HCT116 (cell line): ENCODE measurements at regions not wholly inside any gene's neighbourhood (a gene's known extent, or its start where the extent isn't known, plus 50 kb on each side); places are given as distances from the start of the nearest gene placed in this dataset.

ENCODE experiments used
- ATAC-seq: fragments of 200-7000 bp; cut with Tn5 transposase; 2 replicates; pipeline ENCODE4 v1.9.1; 2020; ENCODE audit warnings: mild to moderate bottlenecking, moderate library complexity
- BruUV-seq: library from RNA; stranded (reverse); fragments of 400-500 nt; replicated peaks from 2 replicates; lab custom pipeline; 2021; lab: Mats Ljungman, UMichigan
- CTCF ChIA-PET: fragments of 300-600 bp; sonication (Branson Sonifier 250); formaldehyde crosslinking; loops from one replicate; lab custom pipeline; 2021; ENCODE audit warnings: antibody characterized with exemption; lab: Charles Lee
- POLR2A ChIA-PET: fragments of 300-600, 350-600 bp; sonication (Branson Sonifier 250); formaldehyde crosslinking; loops from one replicate; lab custom pipeline; 2021; ENCODE audit warnings: antibody characterized with exemption; lab: Charles Lee
- RAD21 ChIA-PET, 2 experiments: fragments of 300-600 bp; sonication (Branson Sonifier 250); formaldehyde crosslinking; loops; one replicate each; lab custom pipeline; 2023; ENCODE audit warnings: low total read pairs in 2 of 2; ENCODE audit not compliant: uncharacterized antibody in 2 of 2, unreplicated experiment in 2 of 2, low non-redundant PET in 1 of 2; lab: Charles Lee
- DNase-seq: peaks from one replicate; pipeline ENCODE4 v3.0.0-alpha.2; 2010; ENCODE audit warnings: low read depth, low spot score
- H2AFZ ChIP-seq: fragments of 200-600 bp; shearing (Covaris generic), sonication (generic); 2 replicates; pipeline ENCODE4 v1.6.1; 2017; ENCODE audit warnings: low read depth, mixed run types, mixed read lengths, antibody characterized with exemption, low read length; ENCODE audit not compliant: poor library complexity, severe bottlenecking
- H3K27ac ChIP-seq: 2 replicates; pipeline ENCODE4 v1.5.1; 2012; ENCODE audit warnings: low read depth, low read length
- H3K27me3 ChIP-seq: fragments of 200-600 bp; sonication (generic); 2 replicates; pipeline ENCODE4 v1.6.1; 2016; ENCODE audit warnings: mixed run types, low read length, mixed read lengths; ENCODE audit not compliant: insufficient read depth
- H3K36me3 ChIP-seq, 2 experiments: fragments of 200-500 bp in 1 of 2; fragments of 200-600 bp in 1 of 2; sonication (Bioruptor generic) in 1 of 2; sonication (generic) in 1 of 2; 2 replicates each; pipeline versions ENCODE4 v1.5.1 to v1.6.1; 2014 to 2016; ENCODE audit warnings: low read length in 2 of 2, inconsistent platforms in 1 of 2, mixed read lengths in 1 of 2, mixed run types in 1 of 2; ENCODE audit not compliant: insufficient read depth in 2 of 2, control insufficient read depth in 1 of 2
- H3K4me1 ChIP-seq, 2 experiments: fragments of 200-600 bp in 1 of 2; sonication (generic) in 1 of 2; 2 replicates each; pipeline versions ENCODE4 v1.5.1 to v1.6.1; 2012 to 2017; ENCODE audit warnings: low read length in 2 of 2, inconsistent platforms in 1 of 2, mild to moderate bottlenecking in 1 of 2, mixed read lengths in 1 of 2, mixed run types in 1 of 2, moderate library complexity in 1 of 2; ENCODE audit not compliant: insufficient read depth in 2 of 2, control insufficient read depth in 1 of 2
- H3K4me2 ChIP-seq: fragments of 200-600 bp; sonication (generic); 2 replicates; pipeline ENCODE4 v1.6.1; 2017; ENCODE audit warnings: mixed run types, low read length, mixed read lengths
- H3K4me3 ChIP-seq, 2 experiments: fragments of 200-600 bp in 1 of 2; sonication (generic) in 1 of 2; replicated peaks in 1 of 2; 2 replicates each; pipeline ENCODE4 v1.5.1; 2011 to 2016; ENCODE audit warnings: low read length in 2 of 2, control low read depth in 1 of 2, low read depth in 1 of 2, mild to moderate bottlenecking in 1 of 2, mixed read lengths in 1 of 2, mixed run types in 1 of 2
- H3K79me2 ChIP-seq: fragments of 200-600 bp; sonication (generic); 2 replicates; pipeline ENCODE4 v1.6.1; 2017; ENCODE audit warnings: mild to moderate bottlenecking, mixed run types, low read length, moderate library complexity, mixed read lengths; ENCODE audit not compliant: insufficient read depth
- H3K9ac ChIP-seq: fragments of 200-600 bp; sonication (generic); 2 replicates; pipeline ENCODE4 v1.6.1; 2016; ENCODE audit warnings: low read length, mixed read lengths
- H3K9me2 ChIP-seq: fragments of 200-600 bp; sonication (generic), shearing (Covaris generic); 2 replicates; pipeline ENCODE4 v1.6.1; 2017; ENCODE audit warnings: mixed run types, mild to moderate bottlenecking, moderate library complexity; ENCODE audit not compliant: insufficient read depth
- H3K9me3 ChIP-seq, 2 experiments: fragments of 200-500 bp in 1 of 2; fragments of 200-600 bp in 1 of 2; sonication (Bioruptor generic) in 1 of 2; sonication (generic) in 1 of 2; 2 replicates each; pipeline ENCODE4 v1.6.1; 2014 to 2017; ENCODE audit warnings: low read length in 2 of 2, mixed read lengths in 2 of 2, inconsistent platforms in 1 of 2, low read depth in 1 of 2, mild to moderate bottlenecking in 1 of 2, mixed run types in 1 of 2, moderate library complexity in 1 of 2; ENCODE audit not compliant: control insufficient read depth in 1 of 2, insufficient read depth in 1 of 2
- H4K20me1 ChIP-seq: fragments of 200-600 bp; sonication (generic), shearing (Covaris generic); 2 replicates; pipeline ENCODE4 v1.6.1; 2017; ENCODE audit warnings: mixed run types, mild to moderate bottlenecking, moderate library complexity; ENCODE audit not compliant: insufficient read depth
- ATF3 ChIP-seq: IDR thresholded peaks from 2 replicates; pipeline ENCODE4 v1.6.1; 2012
- ELF1 ChIP-seq: IDR thresholded peaks from 2 replicates; pipeline ENCODE4 v1.6.1; 2012; ENCODE audit warnings: low read depth, borderline replicate concordance
- EZH2 ChIP-seq: fragments of 200-600 bp; sonication (generic); IDR thresholded peaks from 2 replicates; pipeline ENCODE4 v1.6.1; 2017; ENCODE audit warnings: antibody characterized with exemption, mixed run types
- EZH2phosphoT487 ChIP-seq: fragments of 200-600 bp; IDR thresholded peaks from 2 replicates; pipeline ENCODE4 v1.6.1; 2018; ENCODE audit warnings: antibody characterized with exemption, borderline replicate concordance
- FOSL1 ChIP-seq: IDR thresholded peaks from 2 replicates; pipeline ENCODE4 v1.6.1; 2012; ENCODE audit warnings: low read depth
- JUND ChIP-seq: IDR thresholded peaks from 2 replicates; pipeline ENCODE4 v1.6.1; 2012
- MAX ChIP-seq: IDR thresholded peaks from 2 replicates; pipeline ENCODE4 v1.6.1; 2012
- POLR2AphosphoS5 ChIP-seq: IDR thresholded peaks from 2 replicates; pipeline ENCODE4 v1.6.1; 2011; ENCODE audit warnings: mild to moderate bottlenecking, low read depth, low read length, moderate library complexity
- RAD21 ChIP-seq: IDR thresholded peaks from 2 replicates; pipeline ENCODE4 v1.6.1; 2012; ENCODE audit warnings: low read depth, mild to moderate bottlenecking
- REST ChIP-seq: IDR thresholded peaks from 2 replicates; pipeline ENCODE4 v1.6.1; 2012; ENCODE audit warnings: low read depth
- SP1 ChIP-seq: IDR thresholded peaks from 2 replicates; pipeline ENCODE4 v1.6.1; 2012; ENCODE audit warnings: low read depth
- SRF ChIP-seq: IDR thresholded peaks from 2 replicates; pipeline ENCODE4 v1.6.1; 2012; ENCODE audit warnings: low read depth
- TCF7L2 ChIP-seq: IDR thresholded peaks from 2 replicates; pipeline ENCODE4 v1.7.0; 2011; ENCODE audit warnings: borderline replicate concordance, inconsistent platforms; ENCODE audit not compliant: insufficient read depth, insufficient read length; ENCODE audit errors: extremely low read depth
- ZFX ChIP-seq: fragments of 450-650 bp; IDR thresholded peaks from 2 replicates; pipeline ENCODE4 v1.6.1; 2017
- ZNF274 ChIP-seq: fragments of 200-500 bp; sonication (Bioruptor generic); IDR thresholded peaks from 2 replicates; pipeline ENCODE4 v1.6.1; 2014; ENCODE audit warnings: mild to moderate bottlenecking, low read depth, low read length, inconsistent platforms
- intact Hi-C: fragments of 100-400 bp; cut with micrococcal nuclease; formaldehyde crosslinking; loops from 2 replicates; pipeline ENCODE4 v1.10.0; 2022

GRCh38 chr20:24376311-24377099, 92.9 kb upstream of the SYNDIG1 start (continued):
- TF ChIP-seq REST (no peak), SP1 (no peak), MAX (no peak), ELF1 (no peak), POLR2AphosphoS5 (no peak), RAD21 (no peak), ATF3 (no peak), ZFX (no peak), FOSL1 (no peak)
- TF ChIP-seq, all 23 proteins: peak for 0

GRCh38 chr20:24373372-24373771, 96.1 kb upstream of the SYNDIG1 start:
- DNase-seq (no peak), ATAC-seq (no peak)
- Histone ChIP-seq H3K79me2 (no peaks in the 10 kb centered on the region), H3K9ac (no peak overlapping the region), H3K4me1 (no peaks in the 10 kb centered on the region), H3K9me2 (no peaks in the 10 kb centered on the region), H3K4me2 (no peak overlapping the region), H3K4me3 (no peak overlapping the region), H3K27ac (no peak overlapping the region), H4K20me1 (no peaks in the 10 kb centered on the region), H3K36me3 (no peaks in the 10 kb centered on the region), H2AFZ (no peak overlapping the region), H3K27me3 (no peaks in the 10 kb centered on the region), H3K9me3 (no peaks in the 10 kb centered on the region; a peak in 1 of 4 replicates)
- POLR2A ChIA-PET = no interaction called here
- RAD21 ChIA-PET = no interaction called here
- BruUV-seq = no TSS peak
- TF ChIP-seq ZNF274 = no peak
- TF ChIP-seq EZH2phosphoT487 = no peak
- no peak for TF ChIP-seq ELF1
- TF ChIP-seq EZH2 = no peak
- TF ChIP-seq TCF7L2 = no peak
- no peak for TF ChIP-seq JUND
- no peak for TF ChIP-seq MAX
- no peak for TF ChIP-seq SP1
- TF ChIP-seq SRF = no peak
- CTCF ChIA-PET = no interaction called here
- intact Hi-C loops = no loop called here
